ENCODE measurements at regions not wholly inside any gene's neighbourhood (a gene's known extent, or its start where the extent isn't known, plus 50 kb on each side); places are given as distances from the start of the nearest gene placed in this dataset.
"Not testable (repeated sequence)": the region's sequence is repeated elsewhere in the genome, so short reads cannot be mapped to it uniquely, and the experiment has no call there.

DNA sequence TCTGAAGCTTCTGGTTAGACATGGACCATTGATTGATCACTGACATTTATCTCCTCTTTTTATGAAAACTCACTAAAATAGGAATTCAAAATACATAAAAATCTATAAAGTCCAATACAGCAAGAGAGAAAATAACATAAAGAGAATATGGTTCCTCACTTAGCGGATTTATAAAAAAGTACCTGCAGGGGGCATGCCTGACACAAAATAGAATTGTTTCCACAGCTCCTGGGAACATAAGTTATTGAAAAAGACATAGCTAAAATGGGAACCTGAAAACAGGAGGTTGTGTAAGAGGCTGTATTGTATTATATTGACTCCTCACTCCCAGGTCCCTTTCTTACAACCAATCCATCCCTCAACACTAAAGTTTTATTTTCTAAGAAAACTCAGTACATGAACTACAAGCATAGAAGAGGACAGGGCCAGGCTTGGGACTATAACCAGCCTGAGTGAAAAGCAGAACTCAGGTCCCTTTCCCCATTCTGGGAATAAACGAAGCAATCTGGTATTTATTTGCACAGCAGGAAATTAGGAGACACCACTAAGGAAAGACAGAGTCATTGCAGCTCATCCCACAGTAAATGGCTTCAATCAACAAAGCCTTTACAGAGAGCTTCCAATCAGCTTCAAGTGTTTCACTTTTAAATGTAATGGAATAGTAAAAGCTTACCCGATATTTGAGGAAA is 121.1 kb upstream of the NDST4 start:
- DNase-seq (ENCODE audit: low read depth in 2 of 2): no peak

DNA sequence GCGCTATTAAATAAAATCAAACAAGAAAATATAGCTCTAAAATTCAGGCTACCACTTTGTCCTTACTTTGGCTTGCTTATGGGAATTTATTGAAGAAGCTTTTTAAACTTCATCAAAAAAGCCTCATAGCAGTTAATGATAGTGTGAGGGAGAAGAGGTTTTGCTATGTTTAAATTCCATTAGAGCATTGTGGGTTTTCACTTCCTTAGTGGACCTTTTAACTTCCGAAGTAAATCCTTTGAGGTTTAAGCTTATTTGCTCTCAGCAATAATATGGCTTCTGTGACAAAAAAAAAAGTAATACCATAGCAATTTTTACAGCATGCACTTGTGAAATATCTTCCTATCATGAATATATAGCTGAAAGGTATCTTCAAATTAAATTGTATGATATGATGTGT is 120.2 kb upstream of the NDST4 start:
- DNase-seq (ENCODE audit: low read depth in 2 of 2): no peak

DNA sequence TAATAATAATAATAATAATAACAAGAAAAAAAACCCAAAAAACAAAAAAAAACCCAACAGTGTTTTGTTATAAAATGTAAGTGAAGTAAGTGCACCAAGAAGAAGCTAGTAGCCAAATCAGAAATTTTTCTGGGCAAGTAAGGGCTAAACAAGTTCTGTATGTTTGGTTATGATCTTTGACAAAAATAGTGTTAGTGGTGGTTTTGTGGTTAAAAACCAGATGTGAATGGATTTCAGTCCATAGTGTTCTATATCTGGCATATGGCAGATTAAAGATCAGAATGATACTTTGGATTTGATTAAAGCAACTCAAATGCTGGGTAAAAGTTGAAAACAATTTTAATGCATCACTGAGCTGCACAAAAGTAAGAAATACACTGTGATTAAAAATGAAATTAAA is 116.5 kb upstream of the NDST4 start:
- DNase-seq (ENCODE audit: low read depth in 2 of 2): no peak

- DNase-seq (ENCODE audit: low read depth in 2 of 2): no peak
Measured at GRCh38 chr4:115228851-115229250, 115.4 kb upstream of the NDST4 start.

DNA sequence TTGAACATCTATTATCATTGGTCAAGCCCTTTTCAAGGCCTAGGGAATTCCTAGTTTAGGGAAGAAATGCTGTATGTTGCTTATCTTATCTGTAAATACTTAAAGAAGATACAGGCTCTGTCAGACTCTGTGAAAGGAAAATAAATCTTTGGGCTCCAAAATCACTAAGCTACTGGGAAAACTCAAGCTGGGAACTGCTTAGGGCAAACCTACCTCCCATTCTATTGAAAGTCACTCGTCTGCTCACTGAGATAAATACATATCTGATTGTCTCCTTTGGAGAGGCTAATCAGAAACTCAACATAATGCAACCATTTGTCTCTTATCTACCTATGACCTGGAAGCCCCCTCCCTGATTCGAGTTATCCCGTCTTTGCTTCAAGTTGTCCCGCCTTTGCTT is 108.6 kb upstream of the NDST4 start:
- DNase-seq (ENCODE audit: low read depth in 2 of 2): no peak

DNA sequence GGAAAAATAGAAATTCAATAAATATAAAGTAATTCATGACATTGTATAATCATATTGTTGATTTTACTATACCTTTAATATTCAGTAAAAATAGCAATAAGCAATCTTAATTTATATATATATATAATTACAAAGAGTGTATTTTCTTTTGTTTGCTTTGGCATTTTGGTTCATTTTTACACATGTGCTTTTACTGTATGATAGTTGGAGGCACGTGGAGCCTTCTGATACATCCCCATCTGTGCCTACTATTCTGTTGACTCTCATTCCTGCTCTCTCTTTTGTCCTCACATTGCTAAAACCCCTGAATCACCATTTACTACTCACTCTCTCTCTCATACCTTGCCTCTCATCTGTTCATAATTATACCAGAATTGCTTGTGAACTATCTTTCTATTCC is 106.4 kb upstream of the NDST4 start:
- no peak for DNase-seq (ENCODE audit: low read depth in 2 of 2)

DNA sequence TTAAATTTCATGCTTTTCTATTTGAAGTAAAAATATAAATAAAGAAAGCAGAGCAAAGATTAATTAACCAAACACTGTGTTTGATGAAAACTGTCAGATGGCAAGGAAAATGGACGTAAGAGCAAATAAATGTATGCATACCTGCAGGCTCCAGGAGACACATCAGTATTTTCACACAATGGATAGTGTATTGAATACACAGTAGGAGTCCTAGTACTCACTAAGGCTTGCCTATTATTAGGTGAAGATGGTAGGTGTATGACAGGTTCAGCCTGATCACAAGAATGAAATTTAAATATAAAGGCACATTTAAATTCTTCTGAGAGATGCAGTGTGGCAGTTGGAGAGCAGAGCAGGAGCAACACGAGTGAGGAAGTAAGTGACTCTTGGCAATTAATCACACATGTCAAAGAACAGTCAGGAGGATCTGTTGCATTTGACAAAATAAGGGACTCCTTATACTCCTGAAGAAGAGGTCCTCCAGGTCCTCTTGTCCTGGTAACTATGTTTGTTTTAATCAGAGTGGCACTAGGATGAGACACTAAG is 106.0 kb upstream of the NDST4 start:
- DNase-seq (ENCODE audit: low read depth in 2 of 2): no peak

GRCh38 chr4:115215935-115216334 is 102.5 kb upstream of the NDST4 start:
- DNase-seq (ENCODE audit: low read depth in 2 of 2): no peak

- no peak for DNase-seq (ENCODE audit: low read depth in 2 of 2)
Measured at GRCh38 chr4:115213716-115214115, 100.3 kb upstream of the NDST4 start.

DNA sequence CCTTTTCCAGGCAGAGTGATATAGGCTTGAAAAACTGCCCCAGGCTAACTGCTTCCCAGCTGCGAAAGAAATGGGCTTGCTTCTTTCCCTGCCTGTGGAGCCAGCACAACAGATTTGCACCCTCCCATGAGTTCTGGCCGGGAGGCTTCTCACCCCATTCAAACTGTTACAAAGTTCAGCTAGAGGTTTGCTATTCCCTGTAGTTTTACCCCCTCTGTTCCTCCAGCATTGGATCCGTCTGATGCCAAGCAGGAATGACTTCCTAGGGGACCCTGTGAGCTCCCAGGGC is 87.6 kb upstream of the NDST4 start:
- DNase-seq (ENCODE audit: low read depth in 2 of 2): no peak

DNA sequence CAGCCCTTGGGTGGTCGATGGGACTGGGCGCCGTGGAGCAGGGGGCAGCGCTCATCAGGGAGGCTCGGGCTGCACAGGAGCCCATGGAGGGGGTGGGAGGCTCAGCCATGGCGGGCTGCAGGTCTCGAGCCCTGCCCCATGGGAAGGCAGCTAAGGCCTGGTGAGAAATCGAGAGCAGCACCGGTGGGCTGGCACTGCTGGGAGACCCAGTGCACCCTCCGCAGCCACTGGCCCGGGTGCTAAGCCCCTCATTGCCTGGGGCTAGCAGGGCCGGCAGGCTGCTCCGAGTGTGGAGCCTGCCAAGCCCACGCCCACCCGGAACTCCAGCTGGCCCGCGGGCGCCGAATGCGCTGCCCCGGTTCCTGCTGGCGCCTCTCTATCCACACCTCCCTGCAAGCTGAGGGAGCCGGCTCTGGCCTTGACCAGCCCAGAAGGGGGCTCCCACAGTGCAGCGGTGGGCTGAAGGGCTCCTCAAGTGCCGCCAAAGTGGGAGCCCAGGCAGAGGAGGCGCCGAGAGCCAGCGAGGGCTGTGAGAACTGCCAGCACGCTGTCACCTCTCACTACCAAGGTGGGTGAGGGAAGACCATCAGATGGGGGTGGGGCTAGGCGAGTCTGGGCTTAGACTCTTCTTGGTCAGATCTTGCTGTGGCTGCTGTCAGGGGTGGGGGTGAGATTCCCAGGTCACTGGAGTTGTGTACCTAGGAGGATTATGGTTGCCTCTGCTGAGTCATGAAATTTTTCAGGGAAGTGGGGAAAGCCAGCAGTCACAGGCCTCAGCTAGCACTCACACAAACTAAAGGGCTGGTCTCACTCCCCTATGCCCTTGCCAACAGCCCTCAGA is 87.0 kb upstream of the NDST4 start:
- not testable (repeated sequence) for DNase-seq (ENCODE audit: low read depth in 2 of 2)

DNA sequence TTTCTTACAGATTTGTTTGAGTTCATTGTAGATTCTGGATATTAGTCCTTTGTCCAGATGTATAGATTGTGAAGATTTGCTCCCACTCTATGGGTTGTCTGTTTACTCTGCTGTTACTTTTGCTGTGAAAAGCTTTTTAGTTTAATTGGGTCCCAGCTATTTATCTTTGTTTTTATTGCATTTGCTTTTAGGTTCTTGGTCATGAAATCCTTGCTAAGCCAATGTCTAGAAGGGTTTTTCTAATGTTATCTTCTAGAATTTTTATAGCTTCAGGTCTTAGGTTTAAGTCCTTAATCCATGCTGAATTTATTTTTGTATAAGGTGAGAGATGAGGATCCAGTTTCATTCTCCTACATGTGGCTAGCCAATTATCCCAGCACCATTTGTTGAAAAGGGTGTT is 81.2 kb upstream of the NDST4 start:
- DNase-seq (ENCODE audit: low read depth in 2 of 2): not testable (repeated sequence)

DNA sequence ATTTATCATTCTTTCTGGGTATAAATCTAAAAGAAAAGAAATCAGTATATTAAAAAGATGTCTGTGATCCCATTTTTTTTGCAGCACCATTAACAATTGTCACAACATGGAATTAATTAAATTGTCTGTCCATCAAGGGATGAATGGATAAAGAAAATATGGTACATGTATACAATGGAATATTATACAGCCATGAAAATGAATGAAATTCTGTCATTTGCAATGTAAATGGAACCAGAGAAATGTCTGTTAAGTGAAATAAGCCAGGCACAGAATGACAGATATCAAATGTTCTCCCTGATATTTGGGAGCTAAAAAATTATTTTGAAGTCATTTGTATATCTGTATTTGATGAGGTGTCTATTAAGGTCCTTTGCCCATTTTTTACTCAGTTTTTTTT is 77.1 kb upstream of the NDST4 start:
- DNase-seq (ENCODE audit: low read depth in 2 of 2): no peak

DNA sequence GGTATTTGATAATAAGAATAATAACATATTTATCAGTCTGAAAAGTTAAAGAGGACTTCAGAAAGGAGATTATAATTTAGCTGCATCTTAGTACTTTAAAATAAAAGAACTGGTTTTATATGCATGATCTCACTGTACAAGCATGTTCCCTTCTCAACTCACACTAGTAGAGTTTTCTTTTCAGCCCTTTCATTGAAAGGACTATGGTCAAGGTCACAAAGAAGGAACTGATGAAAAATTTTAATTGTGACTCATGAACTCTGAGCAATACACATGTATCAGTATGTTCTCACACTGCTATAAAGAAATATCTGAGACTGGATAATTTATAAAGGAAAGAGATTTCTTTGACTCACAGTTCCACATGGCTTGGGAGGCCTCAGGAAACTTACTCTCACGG is 73.7 kb upstream of the NDST4 start:
- DNase-seq (ENCODE audit: low read depth in 2 of 2): no peak

GRCh38 chr4:115179438-115180062 is 66.1 kb upstream of the NDST4 start:
- DNase-seq (ENCODE audit: low read depth in 2 of 2): not testable (repeated sequence)

GRCh38 chr4:115178687-115179086 is 65.3 kb upstream of the NDST4 start:
- DNase-seq (ENCODE audit: low read depth in 2 of 2): not testable (repeated sequence)

GRCh38 chr4:115171220-115171619 is 57.8 kb upstream of the NDST4 start:
- no peak for DNase-seq (ENCODE audit: low read depth in 2 of 2)

DNA sequence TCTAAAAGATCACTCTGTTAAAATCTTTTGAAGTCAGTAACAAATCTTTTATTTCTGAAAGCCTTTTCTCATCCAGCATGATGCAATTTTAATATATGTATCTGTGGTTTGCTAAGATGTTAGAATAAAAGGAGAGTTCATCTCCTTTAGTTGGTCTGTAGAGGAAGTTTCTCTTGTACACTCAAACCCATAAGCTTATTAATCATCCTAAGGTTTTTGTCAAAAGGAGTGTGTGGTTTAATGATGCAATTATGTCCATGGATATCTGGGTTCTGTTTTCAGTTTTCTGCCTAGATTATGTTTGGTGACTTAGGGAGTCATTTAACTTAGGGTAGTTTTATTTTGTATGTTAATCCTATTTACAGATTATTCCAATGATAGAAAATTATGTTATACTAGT is 52.1 kb upstream of the NDST4 start:
- DNase-seq (ENCODE audit: low read depth in 2 of 2): no peak
